Fibroblast of lung (primary cell): ENCODE measurements at regions not wholly inside any gene's neighbourhood (a gene's known extent, or its start where the extent isn't known, plus 50 kb on each side); places are given as distances from the start of the nearest gene placed in this dataset.

ENCODE experiments used
- DNase-seq, 2 donors: peaks; one replicate each; pipeline versions ENCODE4 v3.0.0 to v3.0.0-alpha.2; 2010; ENCODE audit warnings: low read depth in 2 of 2
- H2AFZ ChIP-seq: 2 replicates; pipeline ENCODE4 v1.5.1; 2012; ENCODE audit warnings: low read length, control low read depth, inconsistent platforms
- H3K27ac ChIP-seq: 2 replicates; pipeline ENCODE4 v1.5.1; 2011; ENCODE audit warnings: low read length, control low read depth; ENCODE audit not compliant: insufficient read depth
- H3K27me3 ChIP-seq: 2 replicates; pipeline ENCODE4 v1.5.1; 2011; ENCODE audit warnings: mild to moderate bottlenecking, low read length; ENCODE audit not compliant: control insufficient read depth, insufficient read depth
- H3K36me3 ChIP-seq: 2 replicates; pipeline ENCODE4 v1.5.1; 2011; ENCODE audit warnings: low read length; ENCODE audit not compliant: control insufficient read depth, insufficient read depth
- H3K4me1 ChIP-seq: 2 replicates; pipeline ENCODE4 v1.5.1; 2011; ENCODE audit warnings: low read length; ENCODE audit not compliant: control insufficient read depth, insufficient read depth; ENCODE audit errors: extremely low read depth
- H3K4me2 ChIP-seq: 2 replicates; pipeline ENCODE4 v1.5.1; 2011; ENCODE audit warnings: low read length, control low read depth; ENCODE audit not compliant: insufficient read depth; ENCODE audit errors: extremely low read depth
- H3K4me3 ChIP-seq, 4 experiments: fragments of 200-600 bp in 1 of 4; sonication (generic) in 1 of 4; replicated peaks in 1 of 4; 2 replicates each; pipeline ENCODE4 v1.5.1; 2011 to 2016; ENCODE audit warnings: low read length in 4 of 4, low read depth in 3 of 4, mild to moderate bottlenecking in 3 of 4, control low read depth in 2 of 4, inconsistent platforms in 1 of 4, mixed read lengths in 1 of 4; ENCODE audit not compliant: insufficient read depth in 1 of 4; ENCODE audit errors: control extremely low read depth in 1 of 4
- H3K79me2 ChIP-seq: 2 replicates; pipeline ENCODE4 v1.5.1; 2012; ENCODE audit warnings: mild to moderate bottlenecking, low read length, inconsistent platforms; ENCODE audit not compliant: control insufficient read depth, insufficient read depth
- H3K9ac ChIP-seq: 2 replicates; pipeline ENCODE4 v1.5.1; 2011; ENCODE audit warnings: mild to moderate bottlenecking, low read length, control low read depth; ENCODE audit not compliant: insufficient read depth
- H3K9me3 ChIP-seq: 2 replicates; pipeline ENCODE4 v1.5.1; 2012; ENCODE audit warnings: low read depth, low read length; ENCODE audit not compliant: control insufficient read depth, insufficient read depth
- H4K20me1 ChIP-seq: 2 replicates; pipeline ENCODE4 v1.5.1; 2011; ENCODE audit warnings: low read length; ENCODE audit not compliant: control insufficient read depth, insufficient read depth; ENCODE audit errors: extremely low read depth
- EZH2 ChIP-seq: IDR thresholded peaks from 2 replicates; pipeline ENCODE4 v1.5.1; 2012; ENCODE audit warnings: low read length, control low read depth, mild to moderate bottlenecking; ENCODE audit errors: missing control alignments
- TF ChIP-seq, protein P1 (sequence below), 2 donors: IDR thresholded peaks in 1 of 2; conservative IDR thresholded peaks in 1 of 2; 1 replicate in 1 of 2; 2 replicates in 1 of 2; pipeline ENCODE4 v1.5.1; 2011 to 2012; ENCODE audit warnings: low read length in 2 of 2, control low read depth in 1 of 2, inconsistent platforms in 1 of 2, low read depth in 1 of 2, mild to moderate bottlenecking in 1 of 2

GRCh38 chr4:41878991-41879491 is 56.2 kb upstream of the TMEM33 start:
- Histone ChIP-seq H3K36me3 (no peaks in the 10 kb centered on the region), H2AFZ (no peak overlapping the region), H3K9me3 (no peaks in the 10 kb centered on the region), H4K20me1 (no peaks in the 10 kb centered on the region), H3K27ac (no peak overlapping the region), H3K4me3 (no peak overlapping the region), H3K4me1 (no peaks in the 10 kb centered on the region), H3K4me2 (no peak overlapping the region), H3K79me2 (no peaks in the 10 kb centered on the region), H3K9ac (no peak overlapping the region), H3K27me3 (peaks cover 70% of the 10 kb centered on the region)
- TF ChIP-seq EZH2, result no peak
- TF ChIP-seq, protein P1, sequence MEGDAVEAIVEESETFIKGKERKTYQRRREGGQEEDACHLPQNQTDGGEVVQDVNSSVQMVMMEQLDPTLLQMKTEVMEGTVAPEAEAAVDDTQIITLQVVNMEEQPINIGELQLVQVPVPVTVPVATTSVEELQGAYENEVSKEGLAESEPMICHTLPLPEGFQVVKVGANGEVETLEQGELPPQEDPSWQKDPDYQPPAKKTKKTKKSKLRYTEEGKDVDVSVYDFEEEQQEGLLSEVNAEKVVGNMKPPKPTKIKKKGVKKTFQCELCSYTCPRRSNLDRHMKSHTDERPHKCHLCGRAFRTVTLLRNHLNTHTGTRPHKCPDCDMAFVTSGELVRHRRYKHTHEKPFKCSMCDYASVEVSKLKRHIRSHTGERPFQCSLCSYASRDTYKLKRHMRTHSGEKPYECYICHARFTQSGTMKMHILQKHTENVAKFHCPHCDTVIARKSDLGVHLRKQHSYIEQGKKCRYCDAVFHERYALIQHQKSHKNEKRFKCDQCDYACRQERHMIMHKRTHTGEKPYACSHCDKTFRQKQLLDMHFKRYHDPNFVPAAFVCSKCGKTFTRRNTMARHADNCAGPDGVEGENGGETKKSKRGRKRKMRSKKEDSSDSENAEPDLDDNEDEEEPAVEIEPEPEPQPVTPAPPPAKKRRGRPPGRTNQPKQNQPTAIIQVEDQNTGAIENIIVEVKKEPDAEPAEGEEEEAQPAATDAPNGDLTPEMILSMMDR (conservative IDR thresholded peaks at IDR 0.05 in 1 of 2, IDR thresholded peaks at IDR 0.05 in 1 of 2; ENCODE audit: low read depth in 1 of 2, low read length in 2 of 2), result no peak
- DNase-seq, result no peak

- no peaks in the 10 kb centered on the region for H3K4me1 ChIP-seq
- peaks cover 73% of the 10 kb centered on the region for H3K27me3 ChIP-seq
- DNase-seq, result no peak
- H2AFZ ChIP-seq, result no peak overlapping the region
- H3K4me2 ChIP-seq, result no peak overlapping the region
- no peak overlapping the region for H3K27ac ChIP-seq
- no peaks in the 10 kb centered on the region for H3K79me2 ChIP-seq
- H3K9ac ChIP-seq, result no peak overlapping the region
- H3K4me3 ChIP-seq, result no peak overlapping the region
- no peaks in the 10 kb centered on the region for H3K9me3 ChIP-seq
- TF ChIP-seq, protein P1 (conservative IDR thresholded peaks at IDR 0.05 in 1 of 2, IDR thresholded peaks at IDR 0.05 in 1 of 2; ENCODE audit: low read depth in 1 of 2, low read length in 2 of 2), result no peak
- no peak for TF ChIP-seq EZH2
- H3K36me3 ChIP-seq, result no peaks in the 10 kb centered on the region
- no peaks in the 10 kb centered on the region for H4K20me1 ChIP-seq
These were observed 56.9 kb upstream of the TMEM33 start for GRCh38 chr4:41878170-41878969.

- no peaks in the 10 kb centered on the region for H3K36me3 ChIP-seq
- peaks cover 76% of the 10 kb centered on the region for H3K27me3 ChIP-seq
- H2AFZ ChIP-seq, result no peak overlapping the region
- H3K4me1 ChIP-seq, result no peaks in the 10 kb centered on the region
- TF ChIP-seq EZH2, result peak; percentile 59
- TF ChIP-seq, protein P1 (conservative IDR thresholded peaks at IDR 0.05 in 1 of 2, IDR thresholded peaks at IDR 0.05 in 1 of 2; ENCODE audit: low read depth in 1 of 2, low read length in 2 of 2), result no peak
- no peak overlapping the region for H3K27ac ChIP-seq
- no peak overlapping the region for H3K4me3 ChIP-seq
- DNase-seq, result no peak
- no peaks in the 10 kb centered on the region for H3K9me3 ChIP-seq
- no peaks in the 10 kb centered on the region for H3K79me2 ChIP-seq
- no peaks in the 10 kb centered on the region for H4K20me1 ChIP-seq
- H3K9ac ChIP-seq, result no peak overlapping the region
- H3K4me2 ChIP-seq, result no peak overlapping the region
These were observed 58.0 kb upstream of the TMEM33 start for GRCh38 chr4:41877020-41877796.
